Germinal center (tissue), 1 donor: ENCODE measurements at regions not wholly inside any gene's neighbourhood (a gene's known extent, or its start where the extent isn't known, plus 50 kb on each side); places are given as distances from the start of the nearest gene placed in this dataset.
"Not testable (repeated sequence)": the region's sequence is repeated elsewhere in the genome, so short reads cannot be mapped to it uniquely, and the experiment has no call there.

Experiments
- DNase-seq: peaks from one replicate; pipeline ENCODE4 v3.0.0; 2012; ENCODE audit warnings: mixed read lengths, low spot score

GRCh38 chr3:139136469-139137202 lies 91.9 kb upstream of the PRR23C start:
- no peak for DNase-seq

DNA sequence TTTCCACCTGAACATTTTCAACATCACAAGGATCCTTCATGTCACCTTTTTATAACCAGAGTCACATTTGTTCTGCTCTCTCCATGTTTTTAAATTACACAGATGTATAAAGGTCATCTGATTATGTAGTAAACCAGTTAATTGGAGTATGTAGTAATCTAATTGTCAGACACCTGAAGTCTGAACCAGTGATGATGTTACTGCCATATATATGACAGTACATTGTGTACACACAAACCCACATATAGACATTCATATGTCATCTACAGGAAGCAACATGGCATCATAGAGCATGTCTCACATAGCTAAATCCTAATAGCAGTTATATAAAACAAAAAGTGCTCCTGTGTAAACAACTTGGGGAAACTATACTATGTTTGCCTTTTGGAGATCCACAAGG lies 95.9 kb upstream of the PRR23C start:
- no peak for DNase-seq

- not testable (repeated sequence) for DNase-seq
Measured at GRCh38 chr3:139145980-139146379, 101.3 kb upstream of the PRR23C start.

GRCh38 chr3:139151530-139151929 lies 106.8 kb upstream of the PRR23C start:
- DNase-seq, result no peak

DNA sequence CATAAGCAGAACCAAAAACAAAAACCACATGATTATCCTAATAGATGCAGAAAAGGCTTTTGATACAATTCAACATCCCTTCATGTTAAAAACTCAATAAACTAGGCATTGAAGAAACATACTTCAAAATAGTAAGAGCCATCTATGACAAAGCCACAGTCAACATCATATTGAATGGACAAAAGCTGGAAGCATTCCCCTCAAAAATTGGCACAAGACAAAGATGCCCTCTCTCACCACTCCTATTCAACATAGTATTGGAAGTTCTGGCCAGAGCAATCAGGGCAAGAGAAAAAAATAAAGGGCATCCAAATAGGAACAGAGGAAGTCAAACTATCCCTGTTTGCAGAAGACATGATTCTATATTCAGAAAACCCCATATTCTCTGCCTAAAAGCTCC lies 108.7 kb upstream of the PRR23C start:
- not testable (repeated sequence) for DNase-seq

DNA sequence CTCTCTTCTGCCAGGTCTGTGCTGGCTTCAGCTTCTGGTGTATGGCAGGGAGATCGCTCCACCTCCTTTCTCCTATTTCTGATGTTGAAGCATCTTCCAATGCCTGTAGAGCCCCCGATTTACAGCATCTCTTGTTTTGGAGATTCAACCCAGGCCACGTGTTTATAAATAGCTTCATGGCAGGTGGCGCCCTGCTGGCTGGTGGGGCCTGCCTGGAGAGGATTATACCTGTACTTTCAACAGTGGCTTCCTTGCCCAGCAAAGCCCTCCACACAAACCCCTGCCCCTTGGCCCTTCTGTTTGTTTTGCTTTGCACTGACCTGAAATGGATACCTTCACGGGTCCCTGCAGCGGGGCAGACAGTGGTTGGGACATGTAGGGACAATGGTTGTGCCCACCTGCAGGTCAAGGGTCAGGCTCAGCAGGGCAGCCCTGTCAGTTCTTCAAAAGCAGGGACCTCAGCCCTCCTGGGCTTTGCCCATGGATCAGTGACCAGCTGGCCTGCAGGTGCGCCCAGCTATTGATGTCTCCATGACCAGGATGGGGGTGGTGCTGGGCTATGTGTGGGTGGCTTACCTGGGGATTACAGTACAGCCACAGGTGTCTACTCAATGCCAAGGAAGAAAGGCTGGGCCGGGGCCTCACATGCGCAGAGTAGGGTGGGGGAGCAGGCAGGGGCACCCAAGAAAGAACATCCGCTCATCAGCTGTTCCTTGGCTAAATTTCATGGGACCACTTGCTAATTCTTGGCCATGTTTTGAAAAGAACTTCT lies 112.7 kb upstream of the PRR23C start:
- no peak for DNase-seq

DNA sequence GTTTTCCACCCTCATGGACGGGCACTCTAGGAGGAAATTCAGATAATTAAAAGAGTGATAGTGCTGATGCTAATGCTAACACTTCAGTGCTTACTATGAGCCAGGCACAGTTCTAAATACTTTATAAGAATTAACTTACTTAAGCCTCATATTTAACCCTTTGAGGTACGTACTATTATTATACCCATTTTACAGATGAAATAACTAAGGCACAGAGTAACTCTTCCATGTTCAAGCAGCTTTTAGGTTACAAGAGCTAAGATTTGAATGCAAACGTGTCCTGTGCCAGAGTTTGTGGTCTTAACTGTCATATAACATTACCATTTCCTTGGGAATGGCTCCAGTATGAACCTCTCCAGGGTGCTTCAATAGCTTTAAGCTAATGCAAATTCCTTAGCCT lies 114.7 kb upstream of the PRR23C start:
- no peak for DNase-seq

DNA sequence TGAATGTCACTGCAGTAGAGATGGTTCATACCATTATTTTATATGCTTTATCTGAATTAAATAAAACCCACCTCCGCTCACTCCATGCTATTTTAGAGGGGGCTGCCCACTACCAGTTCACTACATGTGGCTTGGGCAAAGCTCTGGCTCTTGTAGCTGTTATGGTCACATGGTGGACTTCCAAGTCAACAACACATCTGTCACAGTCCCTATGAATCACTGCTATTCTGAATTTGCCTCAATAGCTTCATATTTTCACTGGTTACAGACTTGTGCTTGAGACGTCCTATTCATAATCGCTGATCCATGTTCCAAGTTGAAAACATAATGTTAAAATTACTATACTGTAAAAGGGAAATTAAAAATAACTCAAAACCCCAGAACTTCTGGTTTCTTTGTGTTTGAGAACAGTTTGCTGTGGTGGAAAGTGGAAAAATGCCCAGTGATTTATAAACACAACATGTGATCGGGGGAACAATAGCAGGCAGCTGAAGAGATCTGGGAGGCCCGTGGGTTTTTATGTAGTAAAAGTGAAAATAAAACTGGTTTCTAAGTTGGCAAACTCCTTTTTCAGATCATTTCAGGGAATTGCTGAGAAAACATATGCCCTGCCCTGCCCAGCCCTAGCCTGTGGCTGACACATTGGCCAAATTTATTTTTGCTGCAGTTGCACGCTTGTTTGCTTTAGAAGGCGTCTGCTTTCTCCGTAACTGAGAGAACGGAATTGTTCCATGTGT lies 128.8 kb upstream of the PRR23C start:
- no peak for DNase-seq

- DNase-seq, result no peak
Measured at GRCh38 chr3:139180489-139180888, 135.8 kb upstream of the PRR23C start.

DNA sequence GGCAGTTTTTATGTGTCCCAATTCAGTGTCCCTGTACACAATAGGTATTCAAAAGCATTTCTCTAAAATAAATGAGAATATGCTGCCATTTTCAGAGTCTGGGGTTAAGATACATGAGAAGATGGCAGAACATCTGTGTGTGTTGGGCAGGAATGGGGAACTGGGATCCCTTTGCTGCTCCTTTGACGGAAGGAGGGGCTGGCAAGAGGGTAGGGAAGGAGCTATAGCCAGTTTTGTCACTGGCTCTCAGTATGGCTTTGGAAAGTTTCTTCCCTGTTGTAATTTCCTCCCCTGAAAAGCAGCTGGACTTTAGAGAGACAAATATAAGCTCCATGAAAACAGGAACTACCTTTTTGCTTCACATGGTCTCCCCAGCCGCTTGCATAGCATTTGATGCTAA lies 137.5 kb upstream of the PRR23C start:
- DNase-seq, result no peak

DNA sequence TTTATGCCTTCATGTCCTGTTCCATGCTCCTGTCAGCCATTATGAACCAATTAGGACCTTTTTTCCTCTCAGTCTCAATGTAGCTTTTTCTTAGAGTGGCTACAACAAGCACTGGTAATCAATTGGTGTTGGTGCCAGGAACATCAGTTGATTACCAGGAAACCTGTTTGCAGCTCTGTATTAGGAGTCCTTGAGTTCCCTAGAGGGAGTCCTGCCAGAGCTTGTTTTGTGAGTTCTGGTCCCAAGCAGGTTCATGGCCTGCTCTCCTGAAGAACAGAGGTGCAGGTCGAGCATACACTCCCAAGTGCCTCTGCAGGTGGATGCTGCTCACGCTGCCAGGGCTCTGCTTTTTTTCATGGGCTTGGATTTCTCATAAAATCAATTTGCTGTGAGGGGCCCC lies 137.9 kb upstream of the PRR23C start:
- no peak for DNase-seq

GRCh38 chr3:139185527-139185926 lies 140.8 kb upstream of the PRR23C start:
- DNase-seq, result no peak

DNA sequence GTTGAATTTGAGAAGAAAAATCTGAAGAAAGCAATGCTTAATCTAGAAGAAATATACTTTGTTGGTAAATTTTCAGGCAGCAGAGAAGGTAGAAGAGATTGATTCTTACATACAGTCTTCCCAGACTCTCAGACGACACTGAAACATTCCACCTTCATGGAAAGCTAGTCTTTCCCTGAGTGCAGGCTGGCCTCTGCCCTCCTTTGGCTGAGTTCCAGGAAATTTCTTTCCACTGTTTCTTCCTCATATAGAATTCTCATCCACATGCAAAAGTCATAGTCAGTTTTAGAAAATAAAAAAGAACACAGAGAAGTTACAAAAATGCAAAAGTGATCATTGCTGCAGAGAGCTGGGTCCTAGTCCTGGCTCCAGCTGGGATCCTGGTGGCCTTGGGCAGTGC lies 142.5 kb upstream of the PRR23C start:
- no peak for DNase-seq

- DNase-seq, result no peak
Measured at GRCh38 chr3:139187648-139188047, 143.0 kb upstream of the PRR23C start.

DNA sequence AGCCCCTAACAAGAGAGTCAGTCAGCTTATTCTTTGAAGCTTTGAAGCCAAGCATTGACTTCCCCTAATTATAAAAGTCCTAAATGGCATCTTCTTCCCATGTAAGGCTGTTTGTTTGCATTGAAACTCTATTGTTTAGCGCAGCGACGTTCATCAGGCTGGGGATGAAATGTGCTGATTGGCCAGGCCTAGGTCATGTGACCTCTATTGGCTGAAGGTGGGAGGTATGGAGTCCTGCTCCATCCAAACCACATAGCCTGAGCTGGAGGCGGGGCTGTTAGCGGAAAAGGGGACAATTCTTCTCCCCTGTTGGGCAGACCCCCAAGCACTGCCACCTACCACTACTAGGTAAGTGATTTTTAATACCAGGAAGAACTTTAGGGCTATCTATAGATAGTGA lies 145.3 kb upstream of the PRR23C start:
- DNase-seq, result no peak

DNA sequence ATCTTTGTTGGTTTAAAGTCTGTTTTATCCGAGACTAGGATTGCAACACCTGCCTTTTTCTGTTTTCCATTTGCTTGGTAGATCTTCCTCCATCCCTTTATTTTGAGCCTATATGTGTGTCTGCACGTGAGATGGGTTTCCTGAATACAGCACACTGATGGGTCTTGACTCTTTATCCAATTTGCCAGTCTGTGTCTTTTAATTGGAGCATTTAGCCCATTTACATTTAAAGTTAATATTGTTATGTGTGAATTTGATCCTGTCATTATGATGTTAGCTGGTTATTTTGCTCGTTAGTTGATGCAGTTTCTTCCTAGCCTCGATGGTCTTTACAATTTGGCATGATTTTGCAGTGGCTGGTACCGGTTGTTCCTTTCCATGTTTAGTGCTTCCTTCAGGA lies 149.4 kb upstream of the MRPS22 start:
- DNase-seq, result not testable (repeated sequence)

GRCh38 chr3:139196146-139196545 lies 147.7 kb upstream of the MRPS22 start:
- DNase-seq, result not testable (repeated sequence)

DNA sequence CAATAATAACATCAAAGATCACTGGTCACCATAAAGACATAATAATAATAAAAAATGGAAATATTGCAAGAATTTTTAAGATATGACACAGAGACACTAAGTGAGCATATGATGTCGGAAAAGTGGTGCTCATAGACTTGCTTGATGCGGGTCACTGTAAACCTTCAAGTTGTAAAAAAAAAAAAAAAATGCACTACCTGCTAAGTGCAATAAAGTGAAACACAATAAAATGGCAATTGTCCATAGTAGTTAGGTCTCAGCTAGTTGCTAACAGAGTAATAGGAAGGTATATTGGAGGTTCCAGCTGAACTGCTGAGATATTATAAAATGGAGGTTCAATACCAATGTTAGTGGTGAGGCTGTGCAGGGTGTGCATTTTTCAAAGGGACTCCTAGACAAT lies 146.6 kb upstream of the MRPS22 start:
- DNase-seq, result no peak

DNA sequence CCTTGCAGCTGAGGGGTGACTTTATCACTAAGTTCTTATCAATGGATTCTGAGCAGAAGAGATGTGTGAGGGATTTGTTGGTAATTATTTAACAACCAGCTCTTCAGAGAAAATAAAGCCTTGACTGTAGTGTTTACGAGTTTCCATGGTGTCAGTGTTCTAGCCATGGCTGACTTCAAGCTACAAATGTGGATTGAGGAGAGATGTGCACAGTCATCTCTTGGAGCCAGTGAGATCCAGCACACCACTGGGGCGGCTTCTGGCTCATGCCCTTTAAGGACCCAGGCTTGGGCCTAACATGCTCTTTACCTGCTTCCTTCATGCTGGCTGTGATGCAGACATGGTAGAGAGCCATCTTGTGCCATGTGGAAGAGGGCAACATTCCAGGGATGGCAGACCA lies 145.6 kb upstream of the MRPS22 start:
- DNase-seq, result no peak

DNA sequence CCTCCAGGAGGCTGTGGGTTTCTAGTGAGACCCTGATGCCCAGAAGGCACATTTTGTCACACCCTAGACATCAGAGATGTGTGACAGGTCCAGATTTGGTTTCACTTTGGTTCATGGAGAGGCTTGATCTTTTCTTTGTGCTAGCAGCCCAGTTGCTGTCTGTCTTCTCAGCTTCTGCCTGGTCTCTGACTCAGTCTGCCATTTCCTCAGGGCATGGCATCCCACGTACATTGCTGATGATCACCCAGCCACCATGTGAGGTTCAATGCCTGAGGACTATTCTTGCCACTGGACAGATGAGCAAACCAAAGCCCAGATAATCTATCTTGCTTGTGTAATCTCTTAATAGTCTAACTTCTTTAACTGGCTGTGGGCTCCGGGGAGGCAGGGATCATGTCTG lies 144.9 kb upstream of the MRPS22 start:
- no peak for DNase-seq

DNA sequence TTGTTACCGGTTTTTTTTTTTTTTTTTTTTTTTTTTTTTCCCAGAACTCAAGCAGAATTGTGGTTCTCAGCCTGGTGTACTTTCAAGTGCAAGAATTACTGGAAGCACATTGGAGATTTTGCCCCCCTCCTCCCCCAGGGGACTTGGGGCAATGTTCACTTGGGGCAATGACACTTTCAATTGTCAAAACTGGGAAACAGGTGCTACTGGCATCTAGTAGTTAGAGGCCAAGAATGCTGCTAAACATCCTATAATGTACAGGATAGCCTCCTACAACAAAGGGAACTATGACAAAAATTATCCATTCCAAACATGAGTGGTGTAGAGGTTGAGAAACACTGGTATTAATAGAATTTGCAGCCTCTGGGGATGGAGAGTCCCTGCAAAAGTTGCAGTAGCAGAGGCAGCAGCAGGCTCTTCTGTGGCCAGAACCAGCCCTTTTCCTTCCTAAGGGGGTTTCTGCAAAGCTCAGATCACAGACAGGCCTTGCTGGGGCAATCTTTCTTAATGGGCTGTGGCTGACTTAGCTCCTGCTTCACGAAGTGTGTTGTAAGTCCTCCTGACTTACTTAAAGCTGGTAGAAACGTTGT lies 144.3 kb upstream of the MRPS22 start:
- no peak for DNase-seq

DNA sequence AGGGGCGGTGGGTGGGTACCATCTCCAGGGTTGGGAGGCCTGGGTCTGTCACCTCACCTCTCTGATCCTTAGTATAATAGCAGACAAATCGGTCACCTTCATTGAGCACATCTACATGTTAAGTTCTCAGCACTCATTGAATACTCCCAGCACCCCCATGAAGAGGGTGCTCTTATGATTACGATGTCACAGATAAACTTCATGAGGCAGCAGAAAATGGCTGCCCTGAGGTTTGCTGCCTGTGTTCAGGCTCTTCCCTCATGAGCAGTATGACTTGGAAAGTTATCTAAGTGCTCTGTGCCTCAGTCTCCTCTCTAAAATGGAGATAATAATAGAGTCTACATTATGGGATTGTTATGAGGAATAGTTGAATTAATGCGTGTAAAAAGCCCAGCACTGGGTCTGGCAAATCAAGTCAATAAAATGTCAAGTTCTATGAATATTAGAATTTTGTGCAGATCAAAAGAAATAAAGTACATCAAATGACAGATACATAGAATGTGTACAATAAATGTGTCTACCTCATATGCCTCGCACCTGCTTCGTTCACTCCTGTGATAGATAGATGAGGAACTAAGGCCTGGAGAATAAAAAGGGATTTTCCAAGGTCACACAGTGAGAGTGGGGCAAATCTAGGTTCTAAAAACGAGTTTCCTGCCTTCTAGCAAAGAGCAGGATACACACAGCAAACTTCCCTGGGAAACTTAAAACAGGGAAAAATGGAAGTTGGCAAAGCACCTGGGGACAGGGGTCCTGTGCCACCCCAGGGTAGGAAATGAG lies 142.2 kb upstream of the MRPS22 start:
- DNase-seq, result no peak
